Coronary artery (tissue), 2 donors: ENCODE measurements at regions not wholly inside any gene's neighbourhood (a gene's known extent, or its start where the extent isn't known, plus 50 kb on each side); places are given as distances from the start of the nearest gene placed in this dataset.

Source experiments
- DNase-seq: peaks from one replicate; pipeline ENCODE4 v3.0.0-alpha.2; 2017; ENCODE audit warnings: low spot score
- H3K27ac ChIP-seq, 2 donors: fragments of 200-600 bp; sonication (generic); one replicate each; pipeline ENCODE4 v1.5.1; 2016 to 2019
- H3K4me3 ChIP-seq: fragments of 200-600 bp; sonication (generic); 2 replicates; pipeline ENCODE4 v1.5.1; 2016; ENCODE audit warnings: mild to moderate bottlenecking, moderate library complexity
- TF ChIP-seq, protein P1 (sequence below): fragments of 200-600 bp; sonication (generic); IDR thresholded peaks from one replicate; pipeline ENCODE4 v1.5.1; 2019; ENCODE audit warnings: antibody characterized with exemption

DNA sequence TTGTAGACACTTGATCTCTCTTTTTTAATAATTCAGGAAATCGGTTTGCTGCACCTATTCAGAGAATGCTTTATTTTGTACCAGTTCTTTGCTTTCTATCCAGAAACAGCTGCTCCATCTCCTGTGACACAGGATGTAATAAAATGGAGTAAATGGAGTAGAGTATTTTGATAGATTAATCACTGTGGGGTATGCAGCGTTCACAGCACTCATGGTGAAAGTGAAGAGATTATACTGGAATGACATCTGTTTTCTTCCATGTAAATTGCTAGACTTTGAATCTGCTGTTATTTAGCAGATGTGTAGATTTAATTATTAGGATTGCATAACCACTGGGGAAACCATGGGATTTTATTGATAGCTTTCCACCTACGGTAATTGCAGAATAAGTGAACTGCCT is 227.3 kb upstream of the ARHGAP42 start:
- no peak overlapping the region for H3K27ac ChIP-seq
- DNase-seq = no peak
- no peak overlapping the region for H3K4me3 ChIP-seq
- TF ChIP-seq, protein P1, sequence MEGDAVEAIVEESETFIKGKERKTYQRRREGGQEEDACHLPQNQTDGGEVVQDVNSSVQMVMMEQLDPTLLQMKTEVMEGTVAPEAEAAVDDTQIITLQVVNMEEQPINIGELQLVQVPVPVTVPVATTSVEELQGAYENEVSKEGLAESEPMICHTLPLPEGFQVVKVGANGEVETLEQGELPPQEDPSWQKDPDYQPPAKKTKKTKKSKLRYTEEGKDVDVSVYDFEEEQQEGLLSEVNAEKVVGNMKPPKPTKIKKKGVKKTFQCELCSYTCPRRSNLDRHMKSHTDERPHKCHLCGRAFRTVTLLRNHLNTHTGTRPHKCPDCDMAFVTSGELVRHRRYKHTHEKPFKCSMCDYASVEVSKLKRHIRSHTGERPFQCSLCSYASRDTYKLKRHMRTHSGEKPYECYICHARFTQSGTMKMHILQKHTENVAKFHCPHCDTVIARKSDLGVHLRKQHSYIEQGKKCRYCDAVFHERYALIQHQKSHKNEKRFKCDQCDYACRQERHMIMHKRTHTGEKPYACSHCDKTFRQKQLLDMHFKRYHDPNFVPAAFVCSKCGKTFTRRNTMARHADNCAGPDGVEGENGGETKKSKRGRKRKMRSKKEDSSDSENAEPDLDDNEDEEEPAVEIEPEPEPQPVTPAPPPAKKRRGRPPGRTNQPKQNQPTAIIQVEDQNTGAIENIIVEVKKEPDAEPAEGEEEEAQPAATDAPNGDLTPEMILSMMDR = no peak

- TF ChIP-seq, protein P1 = no peak
- no peak overlapping the region for H3K27ac ChIP-seq
- no peak for DNase-seq
- H3K4me3 ChIP-seq = no peak overlapping the region
Measured at GRCh38 chr11:100460426-100460825, 226.7 kb upstream of the ARHGAP42 start.

- Histone ChIP-seq H3K4me3 (no peak overlapping the region), H3K27ac (no peak overlapping the region)
- TF ChIP-seq, protein P1 = no peak
- no peak for DNase-seq
Measured at GRCh38 chr11:100467821-100468508, 219.1 kb upstream of the ARHGAP42 start.

DNA sequence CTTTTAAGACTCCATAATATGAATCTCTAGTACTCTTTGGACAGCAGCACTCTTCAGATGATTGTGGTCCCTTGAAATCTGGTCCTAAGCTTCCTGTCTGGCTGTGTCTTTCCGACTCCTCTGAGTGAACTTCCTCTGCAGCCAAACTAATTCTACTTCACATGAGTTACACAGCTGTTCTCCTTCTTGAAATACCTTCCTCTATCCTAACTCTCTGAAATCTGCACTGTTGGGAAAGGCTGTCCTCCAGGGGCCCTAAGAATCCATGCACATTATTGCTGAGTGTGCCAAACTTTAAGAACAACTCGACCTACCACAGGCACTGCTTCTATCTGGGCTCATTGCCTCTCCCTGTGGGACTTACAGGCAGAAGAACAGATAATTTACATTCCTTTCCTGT is 217.3 kb upstream of the ARHGAP42 start:
- TF ChIP-seq, protein P1 = no peak
- no peak for DNase-seq
- H3K27ac ChIP-seq = no peak overlapping the region
- no peak overlapping the region for H3K4me3 ChIP-seq

GRCh38 chr11:100472727-100473389 is 214.2 kb upstream of the ARHGAP42 start:
- Histone ChIP-seq H3K27ac (no peak overlapping the region), H3K4me3 (no peak overlapping the region)
- TF ChIP-seq, protein P1 = no peak
- DNase-seq = no peak

DNA sequence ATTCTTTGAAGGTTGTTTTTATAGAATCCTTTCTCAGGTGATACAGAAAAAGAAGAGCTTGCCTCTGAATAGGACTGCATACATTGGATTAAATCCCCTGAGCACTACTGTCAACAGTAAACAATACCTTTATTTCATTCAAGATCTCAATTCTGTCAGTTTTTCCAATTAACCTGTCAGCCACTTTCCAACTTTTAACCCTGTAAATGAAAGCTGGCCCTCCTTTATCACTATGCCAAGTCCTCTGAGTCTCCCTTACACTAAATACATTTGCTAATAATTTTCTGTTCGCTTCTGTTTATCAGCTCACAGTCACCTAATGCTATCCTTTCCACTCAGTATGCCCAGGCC is 213.7 kb upstream of the ARHGAP42 start:
- DNase-seq = no peak
- H3K4me3 ChIP-seq = no peak overlapping the region
- TF ChIP-seq, protein P1 = no peak
- H3K27ac ChIP-seq = no peak overlapping the region

- no peak overlapping the region for H3K27ac ChIP-seq
- H3K4me3 ChIP-seq = no peak overlapping the region
- no peak for DNase-seq
- TF ChIP-seq, protein P1 = no peak
Measured at GRCh38 chr11:100484948-100485347, 202.1 kb upstream of the ARHGAP42 start.
